GM20000 (cell line): ENCODE measurements at regions not wholly inside any gene's neighbourhood (a gene's known extent, or its start where the extent isn't known, plus 50 kb on each side); places are given as distances from the start of the nearest gene placed in this dataset.

ENCODE experiments used
- DNase-seq: peaks from one replicate; pipeline ENCODE4 v3.0.0; 2012; ENCODE audit warnings: low spot score
- CTCF ChIP-seq: IDR thresholded peaks from 2 replicates; pipeline ENCODE4 v1.5.1; 2012; ENCODE audit warnings: mild to moderate bottlenecking, control low read depth; ENCODE audit errors: extremely low read depth, missing control alignments

- DNase-seq: no peak
- TF ChIP-seq CTCF: no peak
Measured at GRCh38 chr5:174305241-174305681, 259.8 kb downstream of the NSG2 start.

GRCh38 chr5:174306345-174307030, 261.0 kb downstream of the NSG2 start:
- no peak for DNase-seq
- no peak for TF ChIP-seq CTCF

DNA sequence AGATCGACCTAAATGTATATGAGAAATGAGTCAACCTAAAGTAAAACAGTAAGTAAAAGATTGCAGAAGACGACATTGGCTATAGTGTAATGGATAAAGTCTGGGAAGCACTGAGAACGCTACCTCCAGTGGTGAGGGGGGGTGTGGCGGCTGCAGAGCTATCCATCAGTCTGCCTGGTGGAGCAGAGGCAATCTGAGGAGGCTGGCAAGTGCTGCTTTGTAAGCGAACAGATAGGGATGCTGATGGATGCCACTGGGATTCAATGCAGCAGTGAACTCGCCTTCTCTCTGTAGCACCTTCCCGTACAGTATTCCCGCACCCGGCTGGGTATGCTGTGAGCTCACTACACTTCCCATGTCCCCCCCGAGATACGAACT, 261.5 kb downstream of the NSG2 start:
- no peak for DNase-seq
- no peak for TF ChIP-seq CTCF

DNA sequence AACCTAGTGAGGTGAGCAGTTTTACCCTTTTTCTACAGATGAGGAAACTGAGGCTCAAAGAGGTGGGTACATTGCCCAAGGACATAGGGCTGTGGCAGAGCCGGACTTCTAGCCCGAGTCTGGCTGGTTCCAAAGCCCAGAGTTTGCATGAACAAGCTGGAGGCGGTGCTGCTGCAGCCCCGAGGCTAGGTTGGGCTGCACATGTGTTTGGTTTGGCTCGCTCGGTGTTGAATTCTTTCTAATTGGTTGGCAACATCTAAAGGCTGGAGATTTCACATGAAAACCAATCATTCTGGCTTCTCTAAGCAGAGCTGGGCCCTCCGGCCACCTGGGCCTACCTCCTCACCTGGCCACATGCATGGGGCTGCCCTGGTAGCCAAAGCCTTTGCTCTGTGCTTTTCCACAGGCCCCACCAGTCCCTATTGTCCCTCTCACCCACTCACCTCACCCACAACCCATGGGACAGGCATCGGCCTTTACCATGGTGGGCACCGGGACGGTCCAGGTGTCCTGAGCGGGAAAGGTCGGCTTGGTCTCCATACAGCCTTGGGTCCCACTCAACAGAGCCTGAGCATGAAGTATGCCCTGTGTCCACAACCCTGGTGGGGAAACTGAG, 262.3 kb downstream of the NSG2 start:
- no peak for TF ChIP-seq CTCF
- no peak for DNase-seq

DNA sequence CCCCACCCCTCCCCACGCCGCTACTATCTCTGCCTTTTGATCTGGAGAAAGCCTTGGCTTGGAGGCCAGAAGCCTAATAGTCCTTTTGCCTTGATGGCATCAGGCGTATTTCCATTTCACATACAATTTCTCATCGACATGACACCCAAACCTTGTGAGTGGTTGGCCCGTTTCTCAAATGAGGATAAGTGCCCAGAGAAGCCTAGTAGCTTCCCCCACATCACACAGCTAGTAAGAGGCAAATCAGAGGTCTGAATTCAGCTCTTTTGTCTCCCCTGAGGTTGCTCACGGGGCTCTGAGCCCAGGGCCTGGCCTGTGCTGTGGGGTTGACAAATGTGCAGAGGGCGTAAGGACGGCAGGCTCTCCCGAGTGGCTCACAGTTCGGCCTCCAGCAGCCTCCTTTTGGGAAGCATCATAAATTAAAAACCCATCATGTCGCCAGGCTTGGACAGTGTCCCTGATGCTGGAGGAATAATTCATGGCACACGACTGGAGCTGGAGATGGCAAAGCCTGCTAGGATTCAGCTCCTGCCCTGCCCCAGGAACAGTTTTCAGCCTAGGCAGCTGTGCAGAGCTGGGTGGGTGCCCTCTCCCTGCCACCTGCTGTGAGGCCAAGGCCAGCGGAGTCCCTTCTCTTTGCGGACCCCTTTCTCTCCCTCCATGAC, 263.8 kb downstream of the NSG2 start:
- DNase-seq: no peak
- no peak for TF ChIP-seq CTCF

DNA sequence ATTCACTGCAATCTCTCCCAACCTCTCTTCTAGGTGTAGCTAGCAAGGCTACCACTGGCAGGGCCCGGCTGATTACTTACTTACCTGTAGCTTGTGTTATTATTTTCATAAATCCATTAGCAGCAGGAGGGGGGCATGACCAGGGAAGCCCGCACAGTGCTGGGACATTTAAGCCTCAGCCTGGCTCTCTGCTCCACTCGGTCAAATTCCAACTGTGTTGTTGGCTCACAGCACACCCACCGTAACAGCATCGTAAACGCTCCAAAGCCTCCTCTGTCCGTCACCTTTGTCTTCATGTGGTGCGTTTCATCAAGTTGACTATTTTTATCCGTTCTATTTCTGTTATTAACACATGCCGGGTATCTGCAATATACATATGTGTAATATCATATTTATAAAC, 264.7 kb downstream of the NSG2 start:
- no peak for DNase-seq

More for the DNA sequence above, 264.7 kb downstream of the NSG2 start:
- TF ChIP-seq CTCF: no peak
